Sigmoid colon (tissue), 6 donors: ENCODE measurements at regions not wholly inside any gene's neighbourhood (a gene's known extent, or its start where the extent isn't known, plus 50 kb on each side); places are given as distances from the start of the nearest gene placed in this dataset.

Experiments used
- DNase-seq: peaks from one replicate; pipeline ENCODE4 v3.0.0-alpha.2; 2019
- H3K27ac ChIP-seq, 4 donors: fragments of 200-600 bp; sonication (generic); one replicate each; pipeline ENCODE4 v1.5.1; 2016 to 2019; ENCODE audit warnings: mild to moderate bottlenecking in 1 of 4
- H3K27me3 ChIP-seq, 3 donors: fragments of 200-600 bp; sonication (generic); one replicate each; pipeline ENCODE4 v1.5.1; 2019; ENCODE audit warnings: mild to moderate bottlenecking in 1 of 3
- H3K36me3 ChIP-seq, 4 donors: fragments of 200-600 bp; sonication (generic); one replicate each; pipeline ENCODE4 v1.5.1; 2016 to 2019
- H3K4me1 ChIP-seq, 4 donors: fragments of 200-600 bp; sonication (generic); one replicate each; pipeline ENCODE4 v1.5.1; 2017 to 2019
- H3K4me3 ChIP-seq, 4 donors: fragments of 200-600 bp; sonication (generic); one replicate each; pipeline ENCODE4 v1.5.1; 2017 to 2019; ENCODE audit warnings: mild to moderate bottlenecking in 2 of 4, moderate library complexity in 1 of 4
- H3K9me3 ChIP-seq, 4 donors: fragments of 200-600 bp in 3 of 4; sonication (generic) in 3 of 4; one replicate each; pipeline versions ENCODE4 v1.5.1 to v1.6.1; 2013 to 2019
- CTCF ChIP-seq, 4 experiments: fragments of 450-650 bp in 3 of 4; fragments of 200-600 bp in 1 of 4; IDR thresholded peaks; one replicate each; pipeline ENCODE4 v1.5.1; 2016 to 2019; ENCODE audit warnings: antibody characterized with exemption in 4 of 4, mild to moderate bottlenecking in 3 of 4, moderate library complexity in 2 of 4
- EP300 ChIP-seq, 4 donors: sonication (generic); formaldehyde crosslinking; IDR thresholded peaks; one replicate each; pipeline ENCODE4 v1.6.1; 2017; ENCODE audit warnings: antibody characterized with exemption in 4 of 4
- POLR2A ChIP-seq, 2 donors: fragments of 450-650 bp; IDR thresholded peaks; one replicate each; pipeline ENCODE4 v1.6.1; 2016; ENCODE audit warnings: antibody characterized with exemption in 2 of 2, mild to moderate bottlenecking in 2 of 2, moderate library complexity in 2 of 2
- POLR2AphosphoS5 ChIP-seq, 4 donors: sonication (generic); formaldehyde crosslinking; IDR thresholded peaks; one replicate each; pipeline ENCODE4 v1.6.1; 2017; ENCODE audit warnings: antibody characterized with exemption in 4 of 4
- WGBS, 2 donors: extraction: QIAGEN DNeasy Blood & Tissue Kit; methylation state at CpG; one replicate each; pipeline ENCODE4 v1.1.7; 2013; 5-methylcytosine and 5-hydroxymethylcytosine counted together
- intact Hi-C: fragments of 100-400 bp; cut with DNase I; formaldehyde crosslinking; loops from one replicate; pipeline ENCODE4 v1.15.1; 2023
- donor health status: healthy with polysubstance abuse.
- donor health status: healthy.

DNA sequence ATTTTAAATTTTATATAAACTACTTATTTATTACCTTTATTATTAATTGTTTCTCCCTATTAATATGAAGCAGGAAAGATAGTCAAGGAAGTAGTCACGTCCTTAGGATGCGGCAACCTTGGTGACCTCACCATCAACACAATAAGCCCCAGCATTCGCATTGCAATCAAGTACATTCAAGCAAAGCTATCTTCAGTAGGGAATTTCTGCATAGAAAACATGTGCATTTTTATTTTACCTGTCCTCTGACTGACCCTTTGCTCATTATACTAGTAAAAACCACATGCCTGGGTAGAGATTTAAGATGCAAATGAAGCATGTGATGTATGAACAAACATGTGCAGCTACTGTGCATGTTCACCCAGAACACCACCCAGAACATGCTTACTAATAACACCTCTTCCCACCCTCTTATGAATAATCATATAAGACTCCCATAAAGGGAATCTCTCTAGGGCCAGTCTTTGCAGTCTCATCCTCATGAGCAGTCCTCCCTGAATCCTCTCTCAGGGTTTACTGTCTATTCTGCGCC, 869.6 kb downstream of the TAF11L14 start:
- TF ChIP-seq EP300 (IDR thresholded peaks at IDR 0.05) (no peak), POLR2A (IDR thresholded peaks at IDR 0.05) (no peak), CTCF (IDR thresholded peaks at IDR 0.05) (no peak), POLR2AphosphoS5 (IDR thresholded peaks at IDR 0.05) (no peak)
- Histone ChIP-seq H3K4me1 (no peaks in the 10 kb centered on the region), H3K9me3 (no peaks in the 10 kb centered on the region), H3K36me3 (no peaks in the 10 kb centered on the region), H3K4me3 (no peak overlapping the region), H3K27me3 (no peaks in the 10 kb centered on the region), H3K27ac (no peak overlapping the region)
- 90 to 93% methylated on average over 4 of the region's 4 CpGs for WGBS, 2 donors
- DNase-seq, result no peak
- intact Hi-C loops, result no loop called here

DNA sequence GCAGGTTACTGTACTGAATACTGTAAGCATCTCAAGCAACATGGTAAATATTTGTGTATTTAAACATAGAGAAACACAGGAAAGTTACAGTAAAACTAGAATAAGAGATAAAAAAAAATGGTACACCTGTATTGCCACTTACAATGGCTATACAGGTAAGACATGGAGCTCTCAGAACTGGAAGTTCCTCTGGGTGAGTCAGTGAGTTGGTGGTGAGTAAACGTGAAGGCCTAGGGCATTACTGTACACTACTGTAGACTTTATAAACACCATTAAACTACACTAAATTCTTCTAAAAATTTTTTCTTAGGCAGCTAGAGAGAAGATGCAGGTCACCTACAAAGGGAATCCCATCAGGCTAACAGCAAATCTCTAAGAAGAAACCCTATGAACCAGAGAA, 872.9 kb downstream of the TAF11L14 start:
- intact Hi-C loops, result no loop called here
- Histone ChIP-seq H3K36me3 (no peaks in the 10 kb centered on the region), H3K4me3 (no peak overlapping the region), H3K9me3 (no peaks in the 10 kb centered on the region), H3K27ac (no peak overlapping the region), H3K4me1 (no peaks in the 10 kb centered on the region), H3K27me3 (no peaks in the 10 kb centered on the region)
- WGBS, 2 donors, result 51 to 81% methylated on average over 1 of the region's 1 CpG
- DNase-seq, result no peak
- TF ChIP-seq POLR2AphosphoS5 (IDR thresholded peaks at IDR 0.05), result no peak
- no peak for TF ChIP-seq EP300 (IDR thresholded peaks at IDR 0.05)
- TF ChIP-seq POLR2A (IDR thresholded peaks at IDR 0.05), result no peak

- H3K4me1 ChIP-seq, result no peaks in the 10 kb centered on the region
- 89 to 93% methylated on average over 6 of the region's 6 CpGs for WGBS, 2 donors
- no peak overlapping the region for H3K27ac ChIP-seq
- no peak for TF ChIP-seq CTCF (IDR thresholded peaks at IDR 0.05)
- TF ChIP-seq POLR2AphosphoS5 (IDR thresholded peaks at IDR 0.05), result no peak
- TF ChIP-seq EP300 (IDR thresholded peaks at IDR 0.05), result no peak
- TF ChIP-seq POLR2A (IDR thresholded peaks at IDR 0.05), result no peak
- H3K27me3 ChIP-seq, result no peaks in the 10 kb centered on the region
- peaks cover 0 to 7% (median 0%) of the 10 kb centered on the region in 4 donors for H3K9me3 ChIP-seq
- no peaks in the 10 kb centered on the region for H3K36me3 ChIP-seq
- no peak for DNase-seq
- H3K4me3 ChIP-seq, result no peak overlapping the region
- intact Hi-C loops, result no loop called here
Measured at GRCh38 chr5:18517641-18518380, 883.6 kb downstream of the TAF11L14 start.

- no peak for TF ChIP-seq EP300 (IDR thresholded peaks at IDR 0.05)
- no peak for TF ChIP-seq CTCF (IDR thresholded peaks at IDR 0.05)
- no peak for TF ChIP-seq POLR2AphosphoS5 (IDR thresholded peaks at IDR 0.05)
- intact Hi-C loops, result no loop called here
- 81 to 87% methylated on average over 2 of the region's 2 CpGs for WGBS, 2 donors
Measured at GRCh38 chr5:18523380-18523779, 889.1 kb downstream of the TAF11L14 start.

GRCh38 chr5:18526792-18527405, 892.6 kb downstream of the TAF11L14 start:
- intact Hi-C loops, result no loop called here
- no peak for DNase-seq
- Histone ChIP-seq H3K27me3 (no peaks in the 10 kb centered on the region), H3K9me3 (no peaks in the 10 kb centered on the region), H3K4me3 (no peak overlapping the region), H3K27ac (no peak overlapping the region), H3K36me3 (no peaks in the 10 kb centered on the region), H3K4me1 (no peaks in the 10 kb centered on the region)
- 59 to 77% methylated on average over 3 of the region's 3 CpGs for WGBS, 2 donors
- TF ChIP-seq POLR2A (IDR thresholded peaks at IDR 0.05), result no peak
- TF ChIP-seq POLR2AphosphoS5 (IDR thresholded peaks at IDR 0.05), result no peak
- TF ChIP-seq EP300 (IDR thresholded peaks at IDR 0.05), result no peak
- TF ChIP-seq CTCF (IDR thresholded peaks at IDR 0.05), result no peak

More at GRCh38 chr5:18523380-18523779, 889.1 kb downstream of the TAF11L14 start:
- Histone ChIP-seq H3K4me3 (no peak overlapping the region), H3K4me1 (no peaks in the 10 kb centered on the region), H3K27me3 (no peaks in the 10 kb centered on the region), H3K9me3 (peaks cover 0 to 7% (median 0%) of the 10 kb centered on the region in 4 donors), H3K27ac (no peak overlapping the region), H3K36me3 (no peaks in the 10 kb centered on the region)
- no peak for DNase-seq
